Transverse colon (tissue), 4 donors: ENCODE measurements at regions not wholly inside any gene's neighbourhood (a gene's known extent, or its start where the extent isn't known, plus 50 kb on each side); places are given as distances from the start of the nearest gene placed in this dataset.

ENCODE experiments used
- CTCF ChIP-seq, 5 experiments: fragments of 200-600 bp in 3 of 5; fragments of 450-650 bp in 2 of 5; sonication (generic) in 3 of 5; IDR thresholded peaks; 1 replicate in 2 of 5; 2 replicates in 3 of 5; pipeline ENCODE4 v1.5.1; 2016 to 2017; ENCODE audit warnings: antibody characterized with exemption in 5 of 5, inconsistent platforms in 3 of 5, mild to moderate bottlenecking in 2 of 5, moderate library complexity in 1 of 5
- EP300 ChIP-seq: sonication (generic); formaldehyde crosslinking; IDR thresholded peaks from one replicate; pipeline ENCODE4 v1.6.1; 2017; ENCODE audit warnings: antibody characterized with exemption, low read depth
- POLR2A ChIP-seq: fragments of 450-650 bp; IDR thresholded peaks from one replicate; pipeline ENCODE4 v1.6.1; 2016; ENCODE audit warnings: antibody characterized with exemption, mild to moderate bottlenecking, moderate library complexity
- POLR2AphosphoS5 ChIP-seq, 3 donors: sonication (generic); formaldehyde crosslinking; IDR thresholded peaks; one replicate each; pipeline ENCODE4 v1.6.1; 2016; ENCODE audit warnings: antibody characterized with exemption in 3 of 3

- TF ChIP-seq CTCF (IDR thresholded peaks at IDR 0.05), result no peak
- TF ChIP-seq POLR2AphosphoS5 (IDR thresholded peaks at IDR 0.05), result no peak
- no peak for TF ChIP-seq EP300
- no peak for TF ChIP-seq POLR2A
Measured at GRCh38 chr17:14637260-14637659, 336.4 kb downstream of the HS3ST3B1 start.
